WTC11 (cell line): ENCODE measurements at regions not wholly inside any gene's neighbourhood (a gene's known extent, or its start where the extent isn't known, plus 50 kb on each side); places are given as distances from the start of the nearest gene placed in this dataset.
"Not testable (repeated sequence)": the region's sequence is repeated elsewhere in the genome, so short reads cannot be mapped to it uniquely, and the experiment has no call there.

Experiments
- ATAC-seq: fragments of 200-7000 bp; cut with Tn5 transposase; 2 replicates; pipeline ENCODE4 v1.10.0; 2021; ENCODE audit warnings: mild to moderate bottlenecking, moderate library complexity
- CTCF ChIA-PET: fragments of 300-600 bp; sonication (Branson Sonifier 250); formaldehyde crosslinking; loops from one replicate; lab custom pipeline; 2021; ENCODE audit warnings: antibody characterized with exemption; lab: Charles Lee
- POLR2A ChIA-PET: fragments of 350-600 bp; sonication (Branson Sonifier 250); formaldehyde crosslinking; loops from one replicate; lab custom pipeline; 2021; ENCODE audit warnings: antibody characterized with exemption; lab: Charles Lee
- DNase-seq: peaks from one replicate; pipeline ENCODE4 v3.0.0; 2021; ENCODE audit warnings: low spot score
- H3K27ac Mint-ChIP-seq: 2 replicates; pipeline ENCODE4 v1.8.0; 2021; ENCODE audit warnings: mixed read lengths
- H3K27me3 Mint-ChIP-seq: 2 replicates; pipeline ENCODE4 v1.8.0; 2021; ENCODE audit warnings: low read depth, mild to moderate bottlenecking, moderate library complexity, mixed read lengths
- H3K36me3 Mint-ChIP-seq: 2 replicates; pipeline ENCODE4 v1.8.0; 2021; ENCODE audit warnings: mixed read lengths
- H3K4me1 Mint-ChIP-seq: 2 replicates; pipeline ENCODE4 v1.8.0; 2022; ENCODE audit warnings: mixed read lengths
- H3K4me3 Mint-ChIP-seq: 2 replicates; pipeline ENCODE4 v1.8.0; 2021; ENCODE audit warnings: mild to moderate bottlenecking, moderate library complexity, mixed read lengths
- H3K9me3 Mint-ChIP-seq: 2 replicates; pipeline ENCODE4 v1.8.0; 2021; ENCODE audit warnings: mixed read lengths
- ATF1 ChIP-seq: sonication (generic); formaldehyde crosslinking; IDR thresholded peaks from 2 replicates; pipeline ENCODE4 v1.8.1; 2023; ENCODE audit warnings: mild to moderate bottlenecking, moderate library complexity, missing genetic modification reagents
- ESRRA ChIP-seq: sonication (generic); formaldehyde crosslinking; IDR thresholded peaks from 2 replicates; pipeline ENCODE4 v1.8.1; 2022; ENCODE audit warnings: mild to moderate bottlenecking, missing genetic modification reagents, borderline replicate concordance
- IRF2 ChIP-seq: sonication (generic); formaldehyde crosslinking; IDR thresholded peaks from 2 replicates; pipeline ENCODE4 v1.8.0; 2022; ENCODE audit warnings: low read depth, missing genetic modification reagents, borderline replicate concordance
- MYBL2 ChIP-seq: sonication (generic); formaldehyde crosslinking; IDR thresholded peaks from 2 replicates; pipeline ENCODE4 v1.8.1; 2023; ENCODE audit warnings: mild to moderate bottlenecking, moderate library complexity, missing genetic modification reagents
- NR2C2 ChIP-seq: sonication (generic); formaldehyde crosslinking; IDR thresholded peaks from 2 replicates; pipeline ENCODE4 v1.8.0; 2022; ENCODE audit warnings: mild to moderate bottlenecking, missing genetic modification reagents
- RELA ChIP-seq: sonication (generic); formaldehyde crosslinking; IDR thresholded peaks from 2 replicates; pipeline ENCODE4 v1.8.1; 2022; ENCODE audit warnings: missing genetic modification reagents, mild to moderate bottlenecking, borderline replicate concordance
- ZBTB21 ChIP-seq: sonication (generic); formaldehyde crosslinking; IDR thresholded peaks from 2 replicates; pipeline ENCODE4 v1.8.1; 2023; ENCODE audit warnings: mild to moderate bottlenecking, missing genetic modification reagents, borderline replicate concordance
- ZNF121 ChIP-seq: sonication (generic); formaldehyde crosslinking; IDR thresholded peaks from 2 replicates; pipeline ENCODE4 v1.8.0; 2023; ENCODE audit warnings: missing genetic modification reagents
- ZNF138 ChIP-seq: sonication (generic); formaldehyde crosslinking; conservative IDR thresholded peaks from 2 replicates; pipeline ENCODE4 v1.8.1; 2022; ENCODE audit warnings: mild to moderate bottlenecking, moderate library complexity, missing genetic modification reagents
- ZNF219 ChIP-seq: sonication (generic); formaldehyde crosslinking; IDR thresholded peaks from 2 replicates; pipeline ENCODE4 v1.8.0; 2023; ENCODE audit warnings: missing genetic modification reagents, mild to moderate bottlenecking, borderline replicate concordance
- ZNF263 ChIP-seq: sonication (generic); formaldehyde crosslinking; IDR thresholded peaks from 2 replicates; pipeline ENCODE4 v1.8.1; 2022; ENCODE audit warnings: low read depth, mild to moderate bottlenecking, moderate library complexity, missing genetic modification reagents
- ZNF416 ChIP-seq: fragments of 250-450 bp; sonication (Bioruptor Pico); IDR thresholded peaks from 2 replicates; pipeline ENCODE4 v1.9.0; 2021; ENCODE audit warnings: mild to moderate bottlenecking, inconsistent platforms
- ZNF671 ChIP-seq: fragments of 250-450 bp; sonication (Bioruptor Pico); IDR thresholded peaks from 2 replicates; pipeline ENCODE4 v1.8.0; 2021; ENCODE audit warnings: mild to moderate bottlenecking
- TF ChIP-seq, protein P1 (sequence below): fragments of 250-450 bp; sonication (Bioruptor Pico); IDR thresholded peaks from 2 replicates; pipeline ENCODE4 v1.9.0; 2021; ENCODE audit warnings: mild to moderate bottlenecking, borderline replicate concordance
- TF ChIP-seq, protein P2 (sequence below): sonication (generic); formaldehyde crosslinking; IDR thresholded peaks from 2 replicates; pipeline ENCODE4 v1.8.0; 2023; ENCODE audit warnings: missing genetic modification reagents, mild to moderate bottlenecking, borderline replicate concordance
- TF ChIP-seq, protein P3 (sequence below): sonication (generic); formaldehyde crosslinking; conservative IDR thresholded peaks from 2 replicates; pipeline ENCODE4 v1.8.1; 2023; ENCODE audit warnings: mild to moderate bottlenecking, low read depth, missing genetic modification reagents, moderate library complexity
- TF ChIP-seq, protein P4 (sequence below): sonication (generic); formaldehyde crosslinking; IDR thresholded peaks from 2 replicates; pipeline ENCODE4 v1.8.1; 2023; ENCODE audit warnings: mild to moderate bottlenecking, missing genetic modification reagents, moderate library complexity
- TF ChIP-seq, protein P5 (sequence below): sonication (generic); formaldehyde crosslinking; IDR thresholded peaks from 2 replicates; pipeline ENCODE4 v1.8.1; 2023; ENCODE audit warnings: mild to moderate bottlenecking, missing genetic modification reagents
- TF ChIP-seq, protein P6 (sequence below): fragments of 250-450 bp; sonication (Bioruptor Pico); IDR thresholded peaks from 2 replicates; pipeline ENCODE4 v1.9.0; 2021; ENCODE audit warnings: moderate library complexity, mild to moderate bottlenecking, inconsistent platforms, borderline replicate concordance

DNA sequence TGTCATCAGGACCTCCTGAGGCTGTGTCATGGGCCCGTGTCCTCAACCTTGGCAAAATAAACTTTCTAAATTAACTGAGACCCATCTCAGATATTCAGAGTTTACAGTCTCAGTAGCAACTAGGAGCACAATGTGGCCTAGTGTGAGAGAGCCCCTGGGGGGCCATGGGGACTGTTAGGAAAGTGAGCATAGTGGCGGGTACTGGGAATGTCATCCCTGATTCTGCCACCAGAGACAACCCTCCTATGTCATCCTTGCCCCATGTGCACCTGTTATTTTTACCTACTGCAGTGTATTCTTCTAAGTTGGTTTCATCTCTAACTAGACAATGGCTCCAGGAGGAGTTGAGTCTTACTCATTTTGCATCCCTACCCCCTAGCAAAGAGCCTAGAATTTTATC, 78.6 kb downstream of the CCDC71L start:
- H3K4me3 Mint-ChIP-seq = no peak overlapping the region
- ChIA-PET CTCF (no interaction called here), POLR2A (interaction anchor here (1.2 kb wide), 1 partner anchor 297 kb away, joined by 3 read pairs; no protein-coding TSS in a partner anchor)
- peak; percentile 53; the same call in 1 of the 2 replicates for ATAC-seq
- peaks cover 8% of the 10 kb centered on the region for H3K9me3 Mint-ChIP-seq
- H3K27me3 Mint-ChIP-seq = no peaks in the 10 kb centered on the region
- no peak overlapping the region for H3K27ac Mint-ChIP-seq
- DNase-seq = no peak
- H3K36me3 Mint-ChIP-seq = no peaks in the 10 kb centered on the region
- TF ChIP-seq, protein P1, sequence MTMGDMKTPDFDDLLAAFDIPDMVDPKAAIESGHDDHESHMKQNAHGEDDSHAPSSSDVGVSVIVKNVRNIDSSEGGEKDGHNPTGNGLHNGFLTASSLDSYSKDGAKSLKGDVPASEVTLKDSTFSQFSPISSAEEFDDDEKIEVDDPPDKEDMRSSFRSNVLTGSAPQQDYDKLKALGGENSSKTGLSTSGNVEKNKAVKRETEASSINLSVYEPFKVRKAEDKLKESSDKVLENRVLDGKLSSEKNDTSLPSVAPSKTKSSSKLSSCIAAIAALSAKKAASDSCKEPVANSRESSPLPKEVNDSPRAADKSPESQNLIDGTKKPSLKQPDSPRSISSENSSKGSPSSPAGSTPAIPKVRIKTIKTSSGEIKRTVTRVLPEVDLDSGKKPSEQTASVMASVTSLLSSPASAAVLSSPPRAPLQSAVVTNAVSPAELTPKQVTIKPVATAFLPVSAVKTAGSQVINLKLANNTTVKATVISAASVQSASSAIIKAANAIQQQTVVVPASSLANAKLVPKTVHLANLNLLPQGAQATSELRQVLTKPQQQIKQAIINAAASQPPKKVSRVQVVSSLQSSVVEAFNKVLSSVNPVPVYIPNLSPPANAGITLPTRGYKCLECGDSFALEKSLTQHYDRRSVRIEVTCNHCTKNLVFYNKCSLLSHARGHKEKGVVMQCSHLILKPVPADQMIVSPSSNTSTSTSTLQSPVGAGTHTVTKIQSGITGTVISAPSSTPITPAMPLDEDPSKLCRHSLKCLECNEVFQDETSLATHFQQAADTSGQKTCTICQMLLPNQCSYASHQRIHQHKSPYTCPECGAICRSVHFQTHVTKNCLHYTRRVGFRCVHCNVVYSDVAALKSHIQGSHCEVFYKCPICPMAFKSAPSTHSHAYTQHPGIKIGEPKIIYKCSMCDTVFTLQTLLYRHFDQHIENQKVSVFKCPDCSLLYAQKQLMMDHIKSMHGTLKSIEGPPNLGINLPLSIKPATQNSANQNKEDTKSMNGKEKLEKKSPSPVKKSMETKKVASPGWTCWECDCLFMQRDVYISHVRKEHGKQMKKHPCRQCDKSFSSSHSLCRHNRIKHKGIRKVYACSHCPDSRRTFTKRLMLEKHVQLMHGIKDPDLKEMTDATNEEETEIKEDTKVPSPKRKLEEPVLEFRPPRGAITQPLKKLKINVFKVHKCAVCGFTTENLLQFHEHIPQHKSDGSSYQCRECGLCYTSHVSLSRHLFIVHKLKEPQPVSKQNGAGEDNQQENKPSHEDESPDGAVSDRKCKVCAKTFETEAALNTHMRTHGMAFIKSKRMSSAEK (CRISPR knock-in tag) = no peak
- TF ChIP-seq ZNF138 (no peak), RELA (CRISPR knock-in tag) (no peak), ESRRA (CRISPR knock-in tag) (no peak), MYBL2 (no peak), NR2C2 (CRISPR knock-in tag) (no peak), IRF2 (no peak), ZNF671 (CRISPR knock-in tag) (no peak), ZBTB21 (CRISPR knock-in tag) (no peak), ZNF263 (CRISPR knock-in tag) (no peak), ZNF121 (CRISPR knock-in tag) (no peak), ZNF416 (CRISPR knock-in tag) (no peak), ATF1 (CRISPR knock-in tag) (no peak), ZNF219 (CRISPR knock-in tag) (no peak)
- TF ChIP-seq, protein P2, sequence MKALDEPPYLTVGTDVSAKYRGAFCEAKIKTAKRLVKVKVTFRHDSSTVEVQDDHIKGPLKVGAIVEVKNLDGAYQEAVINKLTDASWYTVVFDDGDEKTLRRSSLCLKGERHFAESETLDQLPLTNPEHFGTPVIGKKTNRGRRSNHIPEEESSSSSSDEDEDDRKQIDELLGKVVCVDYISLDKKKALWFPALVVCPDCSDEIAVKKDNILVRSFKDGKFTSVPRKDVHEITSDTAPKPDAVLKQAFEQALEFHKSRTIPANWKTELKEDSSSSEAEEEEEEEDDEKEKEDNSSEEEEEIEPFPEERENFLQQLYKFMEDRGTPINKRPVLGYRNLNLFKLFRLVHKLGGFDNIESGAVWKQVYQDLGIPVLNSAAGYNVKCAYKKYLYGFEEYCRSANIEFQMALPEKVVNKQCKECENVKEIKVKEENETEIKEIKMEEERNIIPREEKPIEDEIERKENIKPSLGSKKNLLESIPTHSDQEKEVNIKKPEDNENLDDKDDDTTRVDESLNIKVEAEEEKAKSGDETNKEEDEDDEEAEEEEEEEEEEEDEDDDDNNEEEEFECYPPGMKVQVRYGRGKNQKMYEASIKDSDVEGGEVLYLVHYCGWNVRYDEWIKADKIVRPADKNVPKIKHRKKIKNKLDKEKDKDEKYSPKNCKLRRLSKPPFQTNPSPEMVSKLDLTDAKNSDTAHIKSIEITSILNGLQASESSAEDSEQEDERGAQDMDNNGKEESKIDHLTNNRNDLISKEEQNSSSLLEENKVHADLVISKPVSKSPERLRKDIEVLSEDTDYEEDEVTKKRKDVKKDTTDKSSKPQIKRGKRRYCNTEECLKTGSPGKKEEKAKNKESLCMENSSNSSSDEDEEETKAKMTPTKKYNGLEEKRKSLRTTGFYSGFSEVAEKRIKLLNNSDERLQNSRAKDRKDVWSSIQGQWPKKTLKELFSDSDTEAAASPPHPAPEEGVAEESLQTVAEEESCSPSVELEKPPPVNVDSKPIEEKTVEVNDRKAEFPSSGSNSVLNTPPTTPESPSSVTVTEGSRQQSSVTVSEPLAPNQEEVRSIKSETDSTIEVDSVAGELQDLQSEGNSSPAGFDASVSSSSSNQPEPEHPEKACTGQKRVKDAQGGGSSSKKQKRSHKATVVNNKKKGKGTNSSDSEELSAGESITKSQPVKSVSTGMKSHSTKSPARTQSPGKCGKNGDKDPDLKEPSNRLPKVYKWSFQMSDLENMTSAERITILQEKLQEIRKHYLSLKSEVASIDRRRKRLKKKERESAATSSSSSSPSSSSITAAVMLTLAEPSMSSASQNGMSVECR = no peak
- TF ChIP-seq, protein P3, sequence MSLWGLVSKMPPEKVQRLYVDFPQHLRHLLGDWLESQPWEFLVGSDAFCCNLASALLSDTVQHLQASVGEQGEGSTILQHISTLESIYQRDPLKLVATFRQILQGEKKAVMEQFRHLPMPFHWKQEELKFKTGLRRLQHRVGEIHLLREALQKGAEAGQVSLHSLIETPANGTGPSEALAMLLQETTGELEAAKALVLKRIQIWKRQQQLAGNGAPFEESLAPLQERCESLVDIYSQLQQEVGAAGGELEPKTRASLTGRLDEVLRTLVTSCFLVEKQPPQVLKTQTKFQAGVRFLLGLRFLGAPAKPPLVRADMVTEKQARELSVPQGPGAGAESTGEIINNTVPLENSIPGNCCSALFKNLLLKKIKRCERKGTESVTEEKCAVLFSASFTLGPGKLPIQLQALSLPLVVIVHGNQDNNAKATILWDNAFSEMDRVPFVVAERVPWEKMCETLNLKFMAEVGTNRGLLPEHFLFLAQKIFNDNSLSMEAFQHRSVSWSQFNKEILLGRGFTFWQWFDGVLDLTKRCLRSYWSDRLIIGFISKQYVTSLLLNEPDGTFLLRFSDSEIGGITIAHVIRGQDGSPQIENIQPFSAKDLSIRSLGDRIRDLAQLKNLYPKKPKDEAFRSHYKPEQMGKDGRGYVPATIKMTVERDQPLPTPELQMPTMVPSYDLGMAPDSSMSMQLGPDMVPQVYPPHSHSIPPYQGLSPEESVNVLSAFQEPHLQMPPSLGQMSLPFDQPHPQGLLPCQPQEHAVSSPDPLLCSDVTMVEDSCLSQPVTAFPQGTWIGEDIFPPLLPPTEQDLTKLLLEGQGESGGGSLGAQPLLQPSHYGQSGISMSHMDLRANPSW (CRISPR knock-in tag) = no peak
- TF ChIP-seq, protein P4, sequence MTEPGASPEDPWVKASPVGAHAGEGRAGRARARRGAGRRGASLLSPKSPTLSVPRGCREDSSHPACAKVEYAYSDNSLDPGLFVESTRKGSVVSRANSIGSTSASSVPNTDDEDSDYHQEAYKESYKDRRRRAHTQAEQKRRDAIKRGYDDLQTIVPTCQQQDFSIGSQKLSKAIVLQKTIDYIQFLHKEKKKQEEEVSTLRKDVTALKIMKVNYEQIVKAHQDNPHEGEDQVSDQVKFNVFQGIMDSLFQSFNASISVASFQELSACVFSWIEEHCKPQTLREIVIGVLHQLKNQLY (CRISPR knock-in tag) = no peak
- TF ChIP-seq, protein P5, sequence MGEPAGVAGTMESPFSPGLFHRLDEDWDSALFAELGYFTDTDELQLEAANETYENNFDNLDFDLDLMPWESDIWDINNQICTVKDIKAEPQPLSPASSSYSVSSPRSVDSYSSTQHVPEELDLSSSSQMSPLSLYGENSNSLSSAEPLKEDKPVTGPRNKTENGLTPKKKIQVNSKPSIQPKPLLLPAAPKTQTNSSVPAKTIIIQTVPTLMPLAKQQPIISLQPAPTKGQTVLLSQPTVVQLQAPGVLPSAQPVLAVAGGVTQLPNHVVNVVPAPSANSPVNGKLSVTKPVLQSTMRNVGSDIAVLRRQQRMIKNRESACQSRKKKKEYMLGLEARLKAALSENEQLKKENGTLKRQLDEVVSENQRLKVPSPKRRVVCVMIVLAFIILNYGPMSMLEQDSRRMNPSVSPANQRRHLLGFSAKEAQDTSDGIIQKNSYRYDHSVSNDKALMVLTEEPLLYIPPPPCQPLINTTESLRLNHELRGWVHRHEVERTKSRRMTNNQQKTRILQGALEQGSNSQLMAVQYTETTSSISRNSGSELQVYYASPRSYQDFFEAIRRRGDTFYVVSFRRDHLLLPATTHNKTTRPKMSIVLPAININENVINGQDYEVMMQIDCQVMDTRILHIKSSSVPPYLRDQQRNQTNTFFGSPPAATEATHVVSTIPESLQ (CRISPR knock-in tag) = no peak
- TF ChIP-seq, protein P6, sequence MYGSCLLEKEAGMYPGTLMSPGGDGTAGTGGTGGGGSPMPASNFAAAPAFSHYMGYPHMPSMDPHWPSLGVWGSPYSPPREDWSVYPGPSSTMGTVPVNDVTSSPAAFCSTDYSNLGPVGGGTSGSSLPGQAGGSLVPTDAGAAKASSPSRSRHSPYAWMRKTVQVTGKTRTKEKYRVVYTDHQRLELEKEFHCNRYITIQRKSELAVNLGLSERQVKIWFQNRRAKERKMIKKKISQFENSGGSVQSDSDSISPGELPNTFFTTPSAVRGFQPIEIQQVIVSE (CRISPR knock-in tag) = no peak
- H3K4me1 Mint-ChIP-seq = peaks cover 4% of the 10 kb centered on the region; the same call in 1 of the 2 replicates

DNA sequence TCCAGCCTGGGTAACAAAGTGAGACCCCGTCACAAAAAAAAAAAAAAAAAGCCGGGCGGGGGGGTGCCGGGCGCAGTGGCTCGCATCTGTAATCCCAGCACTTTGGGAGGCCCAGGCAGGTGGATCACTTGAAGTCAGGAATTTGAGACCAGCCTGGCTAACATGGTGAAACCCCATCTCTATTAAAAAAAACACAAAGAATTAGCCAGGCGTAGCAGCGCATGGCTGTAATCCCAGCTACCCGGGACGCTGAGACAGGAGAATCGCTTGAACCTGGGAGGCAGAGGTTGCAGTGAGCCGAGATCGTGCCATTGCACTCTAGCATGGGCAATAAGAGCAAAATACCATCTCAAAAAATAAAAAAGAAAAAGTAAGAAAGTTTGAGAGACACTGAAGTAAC, 81.9 kb downstream of the CCDC71L start:
- DNase-seq, CTCF ChIA-PET, H3K27me3 Mint-ChIP-seq, H3K4me3 Mint-ChIP-seq, H3K9me3 Mint-ChIP-seq, H3K27ac Mint-ChIP-seq, H3K4me1 Mint-ChIP-seq, H3K36me3 Mint-ChIP-seq, ATAC-seq: not testable (repeated sequence)
- POLR2A ChIA-PET = interaction anchor here (0.7 kb wide), 1 partner anchor 17 kb away, joined by 5 read pairs; no protein-coding TSS in a partner anchor
